Keratinocyte (primary cell): ENCODE measurements at regions not wholly inside any gene's neighbourhood (a gene's known extent, or its start where the extent isn't known, plus 50 kb on each side); places are given as distances from the start of the nearest gene placed in this dataset.

Source experiments
- EZH2 ChIP-seq: IDR thresholded peaks from one replicate; pipeline ENCODE4 v1.6.1; 2012; ENCODE audit warnings: inconsistent platforms, mild to moderate bottlenecking, low read length, moderate library complexity
- TF ChIP-seq, protein P1 (sequence below), 3 experiments: IDR thresholded peaks in 1 of 3; conservative IDR thresholded peaks in 1 of 3; optimal IDR thresholded peaks in 1 of 3; 2 replicates in 2 of 3; 3 replicates in 1 of 3; pipeline versions ENCODE3 to v1.5.1; 2011; ENCODE audit warnings: low read length in 3 of 3, mild to moderate bottlenecking in 3 of 3, moderate library complexity in 2 of 3, control low read depth in 1 of 3, inconsistent platforms in 1 of 3; ENCODE audit not compliant: insufficient read depth in 2 of 3; ENCODE audit errors: extremely low read depth in 1 of 3

DNA sequence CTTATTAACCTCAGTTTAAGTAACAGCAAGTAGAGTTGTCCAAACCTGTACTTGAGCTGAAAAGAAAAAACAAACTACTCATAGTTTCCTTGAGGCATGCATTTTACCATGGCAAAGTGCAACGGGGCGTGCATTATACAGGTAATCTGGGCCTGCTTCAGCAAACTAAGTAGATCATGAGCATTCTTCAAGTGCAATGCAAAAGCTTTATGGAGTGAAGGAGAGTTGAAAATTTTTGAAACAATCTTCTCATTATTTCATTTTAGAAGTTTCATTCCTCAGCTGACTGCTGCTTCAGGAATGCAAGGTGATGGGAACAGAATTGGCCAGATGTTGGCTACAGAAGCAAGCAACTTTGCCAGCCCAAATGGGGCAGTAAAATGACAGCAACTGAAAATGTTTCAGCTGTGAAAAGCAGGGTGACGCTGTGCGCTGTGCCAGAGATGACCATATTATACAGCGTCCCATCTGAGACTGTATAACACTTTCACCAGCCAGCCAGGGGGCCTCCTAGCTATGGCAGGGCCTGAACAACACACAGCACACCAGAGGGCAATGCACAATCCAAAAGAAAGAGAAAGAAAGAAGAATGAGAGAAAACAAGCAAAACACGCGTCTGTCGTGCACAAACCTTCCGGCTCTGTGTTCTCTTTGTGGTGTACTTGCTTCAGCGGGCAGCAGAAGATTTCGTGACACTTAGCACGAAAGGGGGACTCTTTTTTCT lies 145.5 kb upstream of the FGF13 start:
- TF ChIP-seq, protein P1, sequence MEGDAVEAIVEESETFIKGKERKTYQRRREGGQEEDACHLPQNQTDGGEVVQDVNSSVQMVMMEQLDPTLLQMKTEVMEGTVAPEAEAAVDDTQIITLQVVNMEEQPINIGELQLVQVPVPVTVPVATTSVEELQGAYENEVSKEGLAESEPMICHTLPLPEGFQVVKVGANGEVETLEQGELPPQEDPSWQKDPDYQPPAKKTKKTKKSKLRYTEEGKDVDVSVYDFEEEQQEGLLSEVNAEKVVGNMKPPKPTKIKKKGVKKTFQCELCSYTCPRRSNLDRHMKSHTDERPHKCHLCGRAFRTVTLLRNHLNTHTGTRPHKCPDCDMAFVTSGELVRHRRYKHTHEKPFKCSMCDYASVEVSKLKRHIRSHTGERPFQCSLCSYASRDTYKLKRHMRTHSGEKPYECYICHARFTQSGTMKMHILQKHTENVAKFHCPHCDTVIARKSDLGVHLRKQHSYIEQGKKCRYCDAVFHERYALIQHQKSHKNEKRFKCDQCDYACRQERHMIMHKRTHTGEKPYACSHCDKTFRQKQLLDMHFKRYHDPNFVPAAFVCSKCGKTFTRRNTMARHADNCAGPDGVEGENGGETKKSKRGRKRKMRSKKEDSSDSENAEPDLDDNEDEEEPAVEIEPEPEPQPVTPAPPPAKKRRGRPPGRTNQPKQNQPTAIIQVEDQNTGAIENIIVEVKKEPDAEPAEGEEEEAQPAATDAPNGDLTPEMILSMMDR (optimal IDR thresholded peaks at IDR 0.05 in 1 of 3, IDR thresholded peaks at IDR 0.05 in 1 of 3, conservative IDR thresholded peaks at IDR 0.05 in 1 of 3; ENCODE audit: extremely low read depth in 1 of 3, insufficient read depth in 2 of 3, low read length in 3 of 3): no peak
- TF ChIP-seq EZH2: no peak
